HEK293 (cell line): ENCODE measurements at regions not wholly inside any gene's neighbourhood (a gene's known extent, or its start where the extent isn't known, plus 50 kb on each side); places are given as distances from the start of the nearest gene placed in this dataset.

Experiments
- CTCF ChIA-PET: fragments of 350-600 bp; formaldehyde crosslinking; extraction: SDS; loops from one replicate; lab custom pipeline; 2021; ENCODE audit warnings: antibody characterized with exemption; lab: Yijun Ruan, JAX
- POLR2A ChIA-PET: fragments of 300-600 bp; formaldehyde crosslinking; extraction: SDS; loops from one replicate; lab custom pipeline; 2020; ENCODE audit warnings: antibody characterized with exemption, inconsistent platforms; lab: Yijun Ruan, JAX
- H3K27ac ChIP-seq: fragments of 200-500 bp; sonication (Bioruptor generic); 2 replicates; pipeline ENCODE4 v1.5.1; 2014; ENCODE audit warnings: low read depth, low read length, control low read depth, inconsistent platforms; ENCODE audit errors: extremely low read depth
- H3K36me3 ChIP-seq, 2 experiments: fragments of 200-500 bp in 1 of 2; sonication (Bioruptor generic) in 1 of 2; 1 replicate in 1 of 2; 2 replicates in 1 of 2; pipeline ENCODE4 v1.5.1; 2014 to 2017; ENCODE audit warnings: inconsistent platforms in 2 of 2, low read length in 2 of 2; ENCODE audit not compliant: control insufficient read depth in 2 of 2, insufficient read depth in 1 of 2
- H3K4me1 ChIP-seq: fragments of 200-500 bp; sonication (Bioruptor generic); 2 replicates; pipeline ENCODE4 v1.5.1; 2014; ENCODE audit warnings: mild to moderate bottlenecking, low read length, inconsistent platforms; ENCODE audit not compliant: control insufficient read depth, insufficient read depth
- H3K4me3 ChIP-seq: 2 replicates; pipeline ENCODE4 v1.5.1; 2011; ENCODE audit warnings: low read depth, mild to moderate bottlenecking, control low read depth, low read length, moderate library complexity
- H3K9me3 ChIP-seq: fragments of 200-500 bp; sonication (Bioruptor generic); 2 replicates; pipeline ENCODE4 v1.5.1; 2014; ENCODE audit warnings: low read depth, low read length, inconsistent platforms; ENCODE audit not compliant: control insufficient read depth, insufficient read depth
- KLF7 ChIP-seq: fragments of 450-650 bp; formaldehyde crosslinking; IDR thresholded peaks from 2 replicates; pipeline ENCODE4 v1.5.1; 2016; ENCODE audit warnings: missing biosample characterization, missing genetic modification characterization, borderline replicate concordance
- MZF1 ChIP-seq: fragments of 450-650 bp; formaldehyde crosslinking; IDR thresholded peaks from 2 replicates; pipeline ENCODE4 v1.5.1; 2017; ENCODE audit warnings: missing biosample characterization, missing genetic modification characterization, borderline replicate concordance
- SETDB1 ChIP-seq: IDR thresholded peaks from one replicate; pipeline ENCODE4 v1.6.1; 2017; ENCODE audit warnings: mild to moderate bottlenecking, low read length, moderate library complexity, mixed read lengths; ENCODE audit not compliant: insufficient read length
- TRIM28 ChIP-seq: IDR thresholded peaks from 2 replicates; pipeline ENCODE4 v1.6.1; 2011; ENCODE audit warnings: low read length, control low read depth, borderline replicate concordance
- ZNF133 ChIP-seq: fragments of 450-650 bp; formaldehyde crosslinking; IDR thresholded peaks from 2 replicates; pipeline ENCODE4 v1.5.1; 2016; ENCODE audit warnings: missing biosample characterization, missing genetic modification characterization
- ZNF19 ChIP-seq: fragments of 450-650 bp; formaldehyde crosslinking; IDR thresholded peaks from 2 replicates; pipeline ENCODE4; 2016; ENCODE audit warnings: missing biosample characterization, missing genetic modification characterization, low read depth
- ZNF280C ChIP-seq: fragments of 450-650 bp; formaldehyde crosslinking; IDR thresholded peaks from 2 replicates; pipeline ENCODE4 v1.5.1; 2016; ENCODE audit warnings: missing biosample characterization, missing genetic modification characterization
- ZNF433 ChIP-seq: fragments of 450-650 bp; formaldehyde crosslinking; IDR thresholded peaks from 2 replicates; pipeline ENCODE4 v1.5.1; 2016; ENCODE audit warnings: missing biosample characterization, missing genetic modification characterization, low read depth
- ZNF549 ChIP-seq: fragments of 450-650 bp; IDR thresholded peaks from 2 replicates; pipeline ENCODE4 v1.5.1; 2018; ENCODE audit warnings: missing biosample characterization, missing genetic modification characterization, mild to moderate bottlenecking, inconsistent platforms, moderate library complexity
- ZNF558 ChIP-seq: fragments of 450-650 bp; formaldehyde crosslinking; IDR thresholded peaks from 2 replicates; pipeline ENCODE4 v1.5.1; 2016; ENCODE audit warnings: missing biosample characterization, missing genetic modification characterization
- ZNF623 ChIP-seq: fragments of 450-650 bp; formaldehyde crosslinking; IDR thresholded peaks from 2 replicates; pipeline ENCODE4 v1.5.1; 2016; ENCODE audit warnings: missing biosample characterization, missing genetic modification characterization
- ZNF692 ChIP-seq: fragments of 450-650 bp; formaldehyde crosslinking; IDR thresholded peaks from 2 replicates; pipeline ENCODE4 v1.5.1; 2016; ENCODE audit warnings: missing biosample characterization, missing genetic modification characterization
- TF ChIP-seq, protein P1 (sequence below): fragments of 450-650 bp; formaldehyde crosslinking; IDR thresholded peaks from 2 replicates; pipeline ENCODE4 v1.5.1; 2017; ENCODE audit warnings: missing biosample characterization, mild to moderate bottlenecking, missing genetic modification characterization, moderate library complexity
- TF ChIP-seq, protein P2 (sequence below): fragments of 450-650 bp; formaldehyde crosslinking; IDR thresholded peaks from 2 replicates; pipeline ENCODE4 v1.5.1; 2016; ENCODE audit warnings: missing biosample characterization, missing genetic modification characterization, low read depth

GRCh38 chr5:103397739-103398581 is 139.4 kb downstream of the MACIR start:
- CTCF ChIA-PET, result no interaction called here
- POLR2A ChIA-PET, result interaction anchor here (1.1 kb wide), 1 partner anchor 14 kb away, joined by 3 read pairs; no protein-coding TSS in a partner anchor
- Histone ChIP-seq H3K27ac (no peak overlapping the region), H3K4me3 (no peak overlapping the region), H3K4me1 (no peaks in the 10 kb centered on the region), H3K36me3 (no peaks in the 10 kb centered on the region), H3K9me3 (no peaks in the 10 kb centered on the region)
- no peak for TF ChIP-seq ZNF692
- TF ChIP-seq ZNF133 (tag by site-specific recombination), result no peak
- TF ChIP-seq ZNF549 (tag by site-specific recombination), result no peak
- TF ChIP-seq ZNF623 (tag by site-specific recombination), result no peak
- TF ChIP-seq TRIM28, result no peak
- TF ChIP-seq, protein P1, sequence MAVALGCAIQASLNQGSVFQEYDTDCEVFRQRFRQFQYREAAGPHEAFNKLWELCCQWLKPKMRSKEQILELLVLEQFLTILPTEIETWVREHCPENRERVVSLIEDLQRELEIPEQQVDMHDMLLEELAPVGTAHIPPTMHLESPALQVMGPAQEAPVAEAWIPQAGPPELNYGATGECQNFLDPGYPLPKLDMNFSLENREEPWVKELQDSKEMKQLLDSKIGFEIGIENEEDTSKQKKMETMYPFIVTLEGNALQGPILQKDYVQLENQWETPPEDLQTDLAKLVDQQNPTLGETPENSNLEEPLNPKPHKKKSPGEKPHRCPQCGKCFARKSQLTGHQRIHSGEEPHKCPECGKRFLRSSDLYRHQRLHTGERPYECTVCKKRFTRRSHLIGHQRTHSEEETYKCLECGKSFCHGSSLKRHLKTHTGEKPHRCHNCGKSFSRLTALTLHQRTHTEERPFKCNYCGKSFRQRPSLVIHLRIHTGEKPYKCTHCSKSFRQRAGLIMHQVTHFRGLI (tag by site-specific recombination), result no peak
- TF ChIP-seq ZNF433, result no peak
- TF ChIP-seq SETDB1, result no peak

DNA sequence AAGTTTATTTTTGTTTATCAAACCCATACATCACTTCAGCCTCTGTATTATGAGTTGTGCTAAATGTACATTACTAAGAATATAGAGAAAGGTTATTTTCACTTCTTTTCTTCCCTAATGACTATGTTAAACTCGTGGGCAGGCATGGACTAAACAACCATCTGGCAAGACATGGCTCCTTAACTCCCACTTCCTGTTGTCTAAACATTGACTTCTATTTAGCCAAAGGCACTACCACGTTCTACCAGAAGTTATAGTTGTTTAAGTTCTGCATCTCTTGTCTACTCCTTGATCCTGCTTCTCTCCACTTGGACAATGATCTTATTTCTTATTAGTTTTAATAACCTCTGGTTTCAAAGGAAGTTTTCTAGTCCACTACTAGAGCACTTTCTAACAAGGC is 136.1 kb downstream of the MACIR start:
- H3K4me3 ChIP-seq, result no peak overlapping the region
- ChIA-PET POLR2A (no interaction called here), CTCF (no interaction called here)
- no peaks in the 10 kb centered on the region for H3K4me1 ChIP-seq
- no peak overlapping the region for H3K27ac ChIP-seq
- no peak for TF ChIP-seq MZF1 (tag by site-specific recombination)
- no peaks in the 10 kb centered on the region for H3K9me3 ChIP-seq
- H3K36me3 ChIP-seq, result no peaks in the 10 kb centered on the region

DNA sequence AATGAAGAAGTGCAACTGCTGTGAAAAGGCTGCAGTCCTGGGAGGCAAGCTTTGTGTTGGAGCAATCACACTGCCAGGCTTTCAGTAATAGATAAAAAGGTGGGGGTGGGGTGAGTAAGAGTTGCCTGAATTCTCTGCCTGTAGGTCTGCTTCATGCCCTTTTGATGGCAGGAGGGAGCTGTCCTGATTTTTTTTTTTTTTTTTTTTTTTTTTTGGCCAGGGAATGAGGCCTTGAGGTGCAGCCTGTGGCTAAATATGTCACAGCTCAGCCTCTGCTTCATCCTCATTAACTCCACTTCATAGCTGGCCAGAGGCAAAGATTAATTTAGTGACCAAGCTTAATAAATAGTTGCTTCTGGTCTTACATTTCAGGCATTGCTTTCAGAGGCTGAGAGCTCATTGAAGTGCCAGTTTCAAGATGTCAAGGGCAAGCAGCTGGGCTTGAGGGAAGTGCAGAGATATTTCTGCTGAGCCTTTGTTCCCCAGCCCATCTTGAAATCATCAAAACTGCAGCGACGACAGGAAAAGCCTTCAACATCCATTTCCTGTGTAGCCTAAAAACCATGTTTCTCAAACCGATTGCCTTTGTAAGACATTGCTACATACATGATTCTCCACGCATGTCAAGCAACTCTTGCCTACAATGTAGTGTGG is 134.7 kb downstream of the MACIR start:
- Histone ChIP-seq H3K27ac (no peak overlapping the region), H3K9me3 (no peaks in the 10 kb centered on the region)
- CTCF ChIA-PET, result interaction anchor here (0.5 to 0.8 kb wide), 5 partner anchors 12 to 306 kb away, joined by 3 to 4 read pairs (median 3); no protein-coding TSS in a partner anchor
- POLR2A ChIA-PET, result interaction anchor here (1.1 kb wide), 1 partner anchor 134 kb away, joined by 3 read pairs; no protein-coding TSS in a partner anchor
- TF ChIP-seq, protein P2, sequence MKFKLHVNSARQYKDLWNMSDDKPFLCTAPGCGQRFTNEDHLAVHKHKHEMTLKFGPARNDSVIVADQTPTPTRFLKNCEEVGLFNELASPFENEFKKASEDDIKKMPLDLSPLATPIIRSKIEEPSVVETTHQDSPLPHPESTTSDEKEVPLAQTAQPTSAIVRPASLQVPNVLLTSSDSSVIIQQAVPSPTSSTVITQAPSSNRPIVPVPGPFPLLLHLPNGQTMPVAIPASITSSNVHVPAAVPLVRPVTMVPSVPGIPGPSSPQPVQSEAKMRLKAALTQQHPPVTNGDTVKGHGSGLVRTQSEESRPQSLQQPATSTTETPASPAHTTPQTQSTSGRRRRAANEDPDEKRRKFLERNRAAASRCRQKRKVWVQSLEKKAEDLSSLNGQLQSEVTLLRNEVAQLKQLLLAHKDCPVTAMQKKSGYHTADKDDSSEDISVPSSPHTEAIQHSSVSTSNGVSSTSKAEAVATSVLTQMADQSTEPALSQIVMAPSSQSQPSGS (tag by site-specific recombination), result no peak
- TF ChIP-seq ZNF280C (tag by site-specific recombination), result no peak
- TF ChIP-seq KLF7 (tag by site-specific recombination), result no peak
- no peak for TF ChIP-seq ZNF558 (tag by site-specific recombination)
- TF ChIP-seq ZNF19, result no peak
- TF ChIP-seq, all 188 proteins: peak for 0
- Histone ChIP-seq H3K36me3 (no peaks in the 10 kb centered on the region), H3K4me1 (no peaks in the 10 kb centered on the region), H3K4me3 (no peak overlapping the region)
